ENCODE measurements at regions not wholly inside any gene's neighbourhood (a gene's known extent, or its start where the extent isn't known, plus 50 kb on each side); places are given as distances from the start of the nearest gene placed in this dataset.

DNA sequence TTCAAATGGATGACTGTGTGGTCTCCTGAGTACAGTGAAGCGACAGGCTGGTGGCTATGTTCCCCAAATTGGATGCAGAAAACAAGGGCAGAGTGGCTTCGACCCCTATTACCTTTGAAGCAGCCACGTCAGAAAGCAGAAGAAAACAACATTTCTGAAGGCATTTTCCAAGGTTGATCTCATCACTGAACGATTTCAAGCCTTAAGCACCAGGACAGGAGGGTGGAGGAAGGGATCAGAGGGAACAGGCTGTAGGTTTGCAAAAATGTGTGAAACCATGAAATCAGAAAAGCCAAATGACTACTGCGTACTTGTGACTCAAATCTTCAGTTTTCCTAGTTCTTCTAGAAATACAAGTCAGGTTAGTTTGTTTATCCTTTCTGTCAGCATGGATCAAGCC, 181.0 kb upstream of the TMEM106B start:
- no peak for TF ChIP-seq ATF2 (tag by site-specific recombination; IDR thresholded peaks at IDR 0.05; ENCODE audit: low read depth)
- TF ChIP-seq MYNN (tag by site-specific recombination; IDR thresholded peaks at IDR 0.05; ENCODE audit: borderline replicate concordance), result no peak
- TF ChIP-seq ZNF785 (tag by site-specific recombination; IDR thresholded peaks at IDR 0.05), result no peak
- no peak for TF ChIP-seq ZNF776 (tag by site-specific recombination; IDR thresholded peaks at IDR 0.05; ENCODE audit: borderline replicate concordance)
- TF ChIP-seq ZIC2 (tag by site-specific recombination; IDR thresholded peaks at IDR 0.05), result no peak
- TF ChIP-seq ZNF488 (tag by site-specific recombination; IDR thresholded peaks at IDR 0.05), result no peak
- TF ChIP-seq PBX3 (CRISPR knock-in tag; IDR thresholded peaks at IDR 0.05), result no peak
- no peak for TF ChIP-seq CTCF (tag by site-specific recombination; IDR thresholded peaks at IDR 0.05)
- TF ChIP-seq ZNF350 (tag by site-specific recombination; IDR thresholded peaks at IDR 0.05), result no peak
- no peak for TF ChIP-seq ZNF473 (tag by site-specific recombination; IDR thresholded peaks at IDR 0.05)
- TF ChIP-seq SCRT1 (tag by site-specific recombination; IDR thresholded peaks at IDR 0.05; ENCODE audit: borderline replicate concordance), result no peak

Measured in HEK293 (cell line).